ENCODE measurements at regions not wholly inside any gene's neighbourhood (a gene's known extent, or its start where the extent isn't known, plus 50 kb on each side); places are given as distances from the start of the nearest gene placed in this dataset.

DNA sequence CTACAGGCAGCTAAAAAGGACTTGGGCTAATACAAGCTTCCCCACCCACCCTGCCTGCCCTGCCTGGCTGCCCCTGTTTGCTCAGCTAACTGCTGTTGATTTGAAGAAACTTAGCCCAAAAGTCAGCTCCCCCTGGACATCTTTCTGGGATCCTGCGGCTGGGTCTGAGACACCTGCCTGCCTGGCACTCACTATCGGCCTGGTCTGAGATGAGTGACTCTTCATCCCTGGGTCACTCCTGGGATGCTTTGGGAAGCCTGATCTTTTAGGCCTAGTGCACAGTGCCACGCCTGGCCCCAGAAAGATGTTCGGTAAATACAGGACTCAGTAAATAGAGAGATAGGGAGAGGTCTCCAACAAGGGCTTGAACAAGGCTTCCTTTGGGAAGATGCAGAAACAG lies 211.3 kb upstream of the DIO3 start:
- no peaks in the 10 kb centered on the region for H3K9me2 ChIP-seq (replicated peaks; ENCODE audit: insufficient read depth, low read length)
- no peak overlapping the region for H3K9ac ChIP-seq (ENCODE audit: low read length)
- H3F3A ChIP-seq (ENCODE audit: insufficient read depth, low read length): no peaks in the 10 kb centered on the region
- no peak overlapping the region for H2AFZ ChIP-seq (ENCODE audit: low read length)
- no peak overlapping the region for H3K4me3 ChIP-seq (ENCODE audit: low read length)
- no peak overlapping the region for H3K27ac ChIP-seq (ENCODE audit: low read length)
- peaks cover 5% of the 10 kb centered on the region; the same call in 1 of the 2 replicates for H3K27me3 ChIP-seq (replicated peaks; ENCODE audit: insufficient read depth, low read length)
- H4K20me1 ChIP-seq (ENCODE audit: insufficient read depth, low read length): no peaks in the 10 kb centered on the region
- H3K4me1 ChIP-seq (ENCODE audit: low read length): no peaks in the 10 kb centered on the region
- DNase-seq: no peak
- H3K9me3 ChIP-seq (replicated peaks; ENCODE audit: insufficient read depth, low read length): no peaks in the 10 kb centered on the region
- H3K4me2 ChIP-seq (ENCODE audit: low read depth, low read length): no peak overlapping the region
- no peak for TF ChIP-seq EZH2phosphoT487 (IDR thresholded peaks at IDR 0.05; ENCODE audit: low read length)
- TF ChIP-seq, protein P1, sequence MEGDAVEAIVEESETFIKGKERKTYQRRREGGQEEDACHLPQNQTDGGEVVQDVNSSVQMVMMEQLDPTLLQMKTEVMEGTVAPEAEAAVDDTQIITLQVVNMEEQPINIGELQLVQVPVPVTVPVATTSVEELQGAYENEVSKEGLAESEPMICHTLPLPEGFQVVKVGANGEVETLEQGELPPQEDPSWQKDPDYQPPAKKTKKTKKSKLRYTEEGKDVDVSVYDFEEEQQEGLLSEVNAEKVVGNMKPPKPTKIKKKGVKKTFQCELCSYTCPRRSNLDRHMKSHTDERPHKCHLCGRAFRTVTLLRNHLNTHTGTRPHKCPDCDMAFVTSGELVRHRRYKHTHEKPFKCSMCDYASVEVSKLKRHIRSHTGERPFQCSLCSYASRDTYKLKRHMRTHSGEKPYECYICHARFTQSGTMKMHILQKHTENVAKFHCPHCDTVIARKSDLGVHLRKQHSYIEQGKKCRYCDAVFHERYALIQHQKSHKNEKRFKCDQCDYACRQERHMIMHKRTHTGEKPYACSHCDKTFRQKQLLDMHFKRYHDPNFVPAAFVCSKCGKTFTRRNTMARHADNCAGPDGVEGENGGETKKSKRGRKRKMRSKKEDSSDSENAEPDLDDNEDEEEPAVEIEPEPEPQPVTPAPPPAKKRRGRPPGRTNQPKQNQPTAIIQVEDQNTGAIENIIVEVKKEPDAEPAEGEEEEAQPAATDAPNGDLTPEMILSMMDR (IDR thresholded peaks at IDR 0.05; ENCODE audit: low read length): no peak
- no peak for TF ChIP-seq EZH2 (optimal IDR thresholded peaks at IDR 0.05; ENCODE audit: low read depth, low read length)
- no peaks in the 10 kb centered on the region for H3K79me2 ChIP-seq (ENCODE audit: low read length)
- H3K36me3 ChIP-seq (replicated peaks; ENCODE audit: insufficient read depth, low read length): no peaks in the 10 kb centered on the region

DNA sequence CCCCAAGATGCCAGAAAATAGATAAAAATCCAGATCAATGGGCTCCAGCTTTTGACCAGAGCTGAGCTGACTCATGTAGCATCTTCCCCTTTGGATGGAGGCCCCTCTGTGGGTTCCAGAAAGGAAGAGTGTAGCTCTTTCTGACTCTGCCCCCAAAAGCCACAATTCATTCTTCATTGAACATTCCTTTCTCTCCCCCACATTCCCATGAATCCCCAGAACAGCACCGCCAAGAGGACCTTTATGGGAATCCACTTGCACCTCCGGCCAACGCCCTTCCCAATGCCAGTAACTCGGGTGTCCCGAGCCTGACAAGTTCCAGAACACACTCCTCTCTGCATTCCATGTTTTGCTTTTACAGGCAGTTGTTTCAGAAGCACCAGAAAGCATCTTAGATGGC lies 210.6 kb upstream of the DIO3 start:
- no peak overlapping the region for H3K27ac ChIP-seq (ENCODE audit: low read length)
- no peak for TF ChIP-seq EZH2 (optimal IDR thresholded peaks at IDR 0.05; ENCODE audit: low read depth, low read length)
- TF ChIP-seq, protein P1 (IDR thresholded peaks at IDR 0.05; ENCODE audit: low read length): no peak
- no peak for TF ChIP-seq EZH2phosphoT487 (IDR thresholded peaks at IDR 0.05; ENCODE audit: low read length)
- no peak overlapping the region for H3K9ac ChIP-seq (ENCODE audit: low read length)
- H4K20me1 ChIP-seq (ENCODE audit: insufficient read depth, low read length): no peaks in the 10 kb centered on the region
- peaks cover 3% of the 10 kb centered on the region; the same call in 1 of the 2 replicates for H3K27me3 ChIP-seq (replicated peaks; ENCODE audit: insufficient read depth, low read length)
- no peak overlapping the region for H2AFZ ChIP-seq (ENCODE audit: low read length)
- no peaks in the 10 kb centered on the region for H3K79me2 ChIP-seq (ENCODE audit: low read length)
- no peak overlapping the region for H3K4me3 ChIP-seq (ENCODE audit: low read length)
- H3K9me2 ChIP-seq (replicated peaks; ENCODE audit: insufficient read depth, low read length): no peaks in the 10 kb centered on the region
- DNase-seq: no peak
- no peaks in the 10 kb centered on the region for H3K36me3 ChIP-seq (replicated peaks; ENCODE audit: insufficient read depth, low read length)
- no peaks in the 10 kb centered on the region for H3K4me1 ChIP-seq (ENCODE audit: low read length)
- H3K4me2 ChIP-seq (ENCODE audit: low read depth, low read length): no peak overlapping the region
- H3K9me3 ChIP-seq (replicated peaks; ENCODE audit: insufficient read depth, low read length): no peaks in the 10 kb centered on the region
- H3F3A ChIP-seq (ENCODE audit: insufficient read depth, low read length): no peaks in the 10 kb centered on the region

DNA sequence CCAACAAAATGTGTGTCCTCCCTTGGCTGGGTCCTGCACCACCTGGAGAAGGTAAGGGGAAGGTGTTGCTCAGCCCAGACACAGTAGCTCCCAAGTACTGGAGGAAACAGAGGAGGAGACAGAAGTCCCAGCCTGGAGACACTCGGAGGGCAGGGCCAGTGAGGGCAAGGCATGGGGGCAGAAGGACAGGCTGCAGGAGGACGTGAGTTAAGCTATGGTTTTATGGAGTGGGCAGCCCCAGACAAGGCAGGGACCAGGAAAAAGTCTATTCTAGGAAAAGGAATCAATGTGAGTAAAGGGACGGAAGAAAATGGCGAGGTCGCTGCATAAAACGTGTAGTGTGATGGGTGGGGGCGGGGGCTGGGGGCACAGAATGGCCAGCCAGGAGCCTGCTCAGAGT lies 210.1 kb upstream of the DIO3 start:
- Histone ChIP-seq H3K9me2 (replicated peaks; ENCODE audit: insufficient read depth, low read length) (no peaks in the 10 kb centered on the region), H3K4me1 (ENCODE audit: low read length) (no peaks in the 10 kb centered on the region), H3K9me3 (replicated peaks; ENCODE audit: insufficient read depth, low read length) (no peaks in the 10 kb centered on the region), H3K27ac (ENCODE audit: low read length) (no peak overlapping the region), H2AFZ (ENCODE audit: low read length) (no peak overlapping the region), H3K4me2 (ENCODE audit: low read depth, low read length) (no peak overlapping the region), H3F3A (ENCODE audit: insufficient read depth, low read length) (no peaks in the 10 kb centered on the region), H4K20me1 (ENCODE audit: insufficient read depth, low read length) (no peaks in the 10 kb centered on the region), H3K79me2 (ENCODE audit: low read length) (no peaks in the 10 kb centered on the region), H3K27me3 (replicated peaks; ENCODE audit: insufficient read depth, low read length) (no peaks in the 10 kb centered on the region; the same call in 1 of the 2 replicates), H3K36me3 (replicated peaks; ENCODE audit: insufficient read depth, low read length) (no peaks in the 10 kb centered on the region), H3K4me3 (ENCODE audit: low read length) (no peak overlapping the region), H3K9ac (ENCODE audit: low read length) (no peak overlapping the region)
- TF ChIP-seq EZH2phosphoT487 (IDR thresholded peaks at IDR 0.05; ENCODE audit: low read length) (no peak), EZH2 (optimal IDR thresholded peaks at IDR 0.05; ENCODE audit: low read depth, low read length) (no peak)
- TF ChIP-seq, protein P1 (IDR thresholded peaks at IDR 0.05; ENCODE audit: low read length): no peak
- no peak for DNase-seq

All from MM.1S (cell line).